ENCODE measurements at regions not wholly inside any gene's neighbourhood (a gene's known extent, or its start where the extent isn't known, plus 50 kb on each side); places are given as distances from the start of the nearest gene placed in this dataset.
A peak's percentile ranks its signal among the peaks of the same experiment; 100 is the strongest.

- 0 out of 6 replicates have a peak, but pooled peaks of 2 of the 3 experiments have one; percentile 7 for TF ChIP-seq CTCF (IDR thresholded peaks at IDR 0.05 in 2 of 3, conservative IDR thresholded peaks at IDR 0.05 in 1 of 3; ENCODE audit: borderline replicate concordance in 1 of 3, insufficient read depth in 1 of 3, low read depth in 2 of 3, low read length in 2 of 3)
- TF ChIP-seq EZH2phosphoT487 (IDR thresholded peaks at IDR 0.05; ENCODE audit: borderline replicate concordance), result no peak
- no peak for TF ChIP-seq REST (IDR thresholded peaks at IDR 0.05; ENCODE audit: low read depth)
- no peak for TF ChIP-seq POLR2AphosphoS5 (IDR thresholded peaks at IDR 0.05; ENCODE audit: low read depth, low read length)
- no peak for TF ChIP-seq POLR2A (IDR thresholded peaks at IDR 0.05; ENCODE audit: borderline replicate concordance, extremely low read depth, insufficient read depth, insufficient read length)
- no peak for TF ChIP-seq SRF (IDR thresholded peaks at IDR 0.05; ENCODE audit: low read depth)
- TF ChIP-seq EGR1 (IDR thresholded peaks at IDR 0.05; ENCODE audit: low read depth), result no peak
- TF ChIP-seq EZH2 (IDR thresholded peaks at IDR 0.05), result no peak
Measured at GRCh38 chr12:118853634-118854033, 127.7 kb upstream of the SRRM4 start.

All from HCT116 (cell line).